OCI-LY1 (cell line): ENCODE measurements at regions not wholly inside any gene's neighbourhood (a gene's known extent, or its start where the extent isn't known, plus 50 kb on each side); places are given as distances from the start of the nearest gene placed in this dataset.

ENCODE experiments used
- H2AFZ ChIP-seq: fragments of 200-600 bp; sonication (generic), shearing (Covaris generic); 2 replicates; pipeline ENCODE4 v1.6.0; 2014; ENCODE audit warnings: antibody characterized with exemption, mild to moderate bottlenecking, low read length
- H3F3A ChIP-seq: fragments of 200-600 bp; sonication (generic), shearing (Covaris generic); 2 replicates; pipeline ENCODE4 v1.6.0; 2014; ENCODE audit warnings: mild to moderate bottlenecking, antibody characterized with exemption, low read length, moderate library complexity; ENCODE audit not compliant: insufficient read depth
- H3K27ac ChIP-seq: fragments of 200-600 bp; sonication (generic); 2 replicates; pipeline ENCODE4 v1.5.1; 2014; ENCODE audit warnings: low read length, mixed run types, mild to moderate bottlenecking, low read depth; ENCODE audit not compliant: poor library complexity, severe bottlenecking
- H3K27me3 ChIP-seq: fragments of 200-600 bp; sonication (generic); 2 replicates; pipeline ENCODE4 v1.6.0; 2014; ENCODE audit warnings: antibody characterized with exemption, mild to moderate bottlenecking, low read length, moderate library complexity; ENCODE audit not compliant: insufficient read depth
- H3K36me3 ChIP-seq: fragments of 200-600 bp; sonication (generic); 2 replicates; pipeline ENCODE4 v1.6.1; 2014; ENCODE audit warnings: mild to moderate bottlenecking, antibody characterized with exemption, low read length, moderate library complexity, mixed read lengths; ENCODE audit not compliant: insufficient read depth
- H3K4me1 ChIP-seq: fragments of 200-600 bp; sonication (generic); 2 replicates; pipeline ENCODE4 v1.5.1; 2014; ENCODE audit warnings: mild to moderate bottlenecking, low read length, moderate library complexity; ENCODE audit not compliant: insufficient read depth, severe bottlenecking
- H3K4me2 ChIP-seq: fragments of 200-600 bp; sonication (generic), shearing (Covaris generic); 2 replicates; pipeline ENCODE4 v1.6.1; 2014; ENCODE audit warnings: low read length
- H3K4me3 ChIP-seq: fragments of 200-600 bp; sonication (generic); 2 replicates; pipeline ENCODE4 v1.5.1; 2014; ENCODE audit warnings: low read length, low read depth, mild to moderate bottlenecking, mixed read lengths; ENCODE audit not compliant: poor library complexity, severe bottlenecking
- H3K79me2 ChIP-seq: fragments of 200-600 bp; shearing (Covaris generic); 2 replicates; pipeline ENCODE4 v1.6.1; 2016; ENCODE audit warnings: mixed run types, low read length, mixed read lengths; ENCODE audit not compliant: insufficient read depth
- H3K9ac ChIP-seq: fragments of 200-600 bp; sonication (generic), shearing (Covaris generic); 2 replicates; pipeline ENCODE4 v1.6.1; 2014; ENCODE audit warnings: mild to moderate bottlenecking, low read length, mixed read lengths
- H3K9me2 ChIP-seq: fragments of 200-600 bp; sonication (generic), shearing (Covaris generic); 2 replicates; pipeline ENCODE4 v1.6.1; 2014; ENCODE audit warnings: low read depth, mild to moderate bottlenecking, low read length, mixed read lengths
- H3K9me3 ChIP-seq: fragments of 200-600 bp; shearing (Covaris generic); 2 replicates; pipeline ENCODE4 v1.6.1; 2014; ENCODE audit warnings: low read length, mixed read lengths
- H4K20me1 ChIP-seq: fragments of 200-600 bp; sonication (generic), shearing (Covaris generic); 2 replicates; pipeline ENCODE4 v1.6.0; 2016; ENCODE audit warnings: mild to moderate bottlenecking, low read length; ENCODE audit not compliant: insufficient read depth
- CTCF ChIP-seq: fragments of 200-600 bp; sonication (generic), shearing (Covaris generic); IDR thresholded peaks from 2 replicates; pipeline ENCODE4 v1.5.1; 2017; ENCODE audit warnings: mild to moderate bottlenecking, antibody characterized with exemption, low read length, moderate library complexity, mixed read lengths
- EZH2 ChIP-seq: fragments of 200-600 bp; sonication (generic), shearing (Covaris generic); IDR thresholded peaks from 2 replicates; pipeline ENCODE4 v1.8.0; 2017; ENCODE audit warnings: borderline replicate concordance, mixed run types, mild to moderate bottlenecking, antibody characterized with exemption, low read length, moderate library complexity, mixed read lengths

DNA sequence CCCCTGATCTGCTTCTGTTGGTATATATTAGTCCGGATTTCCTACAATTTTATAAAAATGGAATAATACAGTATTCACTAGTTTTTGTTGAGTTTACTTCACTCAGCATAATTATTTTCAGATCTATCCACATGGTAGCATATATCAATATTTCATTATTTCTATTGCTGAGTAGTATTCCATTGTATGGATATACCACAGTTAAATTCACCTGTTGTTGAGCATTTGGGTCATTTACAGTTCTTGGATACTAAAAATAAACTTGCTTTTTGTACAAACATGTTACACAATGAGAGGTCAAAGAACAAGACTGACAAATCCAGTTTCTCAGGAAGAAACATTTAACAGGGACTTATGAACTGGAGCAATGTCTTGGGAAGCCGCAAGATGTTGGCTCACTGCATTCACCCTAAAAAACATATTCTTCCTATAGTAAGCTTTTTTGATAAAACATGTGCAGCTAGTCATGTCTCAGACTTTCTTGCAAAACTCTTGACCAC, 126.9 kb upstream of the HS3ST2 start:
- Histone ChIP-seq H3K4me2 (no peak overlapping the region), H3K79me2 (no peaks in the 10 kb centered on the region), H3F3A (no peaks in the 10 kb centered on the region), H3K4me1 (no peaks in the 10 kb centered on the region), H4K20me1 (no peaks in the 10 kb centered on the region), H3K9ac (no peak overlapping the region), H3K27me3 (peaks cover 3% of the 10 kb centered on the region; the same call in 1 of the 2 replicates), H3K4me3 (no peak overlapping the region), H2AFZ (no peak overlapping the region), H3K36me3 (no peaks in the 10 kb centered on the region; the same call in 1 of the 2 replicates), H3K9me2 (no peaks in the 10 kb centered on the region), H3K27ac (no peak overlapping the region), H3K9me3 (peaks cover 21% of the 10 kb centered on the region)
- no peak for TF ChIP-seq CTCF
- TF ChIP-seq EZH2 = no peak

DNA sequence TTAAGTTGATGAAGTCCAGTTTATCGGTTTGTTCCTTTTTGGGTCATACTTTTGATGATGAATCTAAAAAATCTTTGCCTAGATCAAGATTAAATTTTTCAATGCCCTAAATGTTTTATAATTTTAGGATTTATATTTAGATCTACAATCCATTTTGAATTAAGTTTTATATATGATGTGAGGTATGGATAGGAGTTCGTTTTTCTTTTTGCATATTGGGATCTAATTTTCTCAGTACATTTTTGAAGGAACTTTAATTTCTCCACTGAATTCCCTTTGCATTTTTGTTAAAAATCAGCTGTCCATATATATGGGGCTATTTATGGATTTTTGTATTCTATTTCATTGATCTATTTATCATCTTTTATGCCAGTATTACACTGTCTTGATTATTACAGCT, 125.5 kb upstream of the HS3ST2 start:
- no peaks in the 10 kb centered on the region for H3K4me1 ChIP-seq
- H3K27me3 ChIP-seq = 0 out of 2 replicates have a peak, but pooled peaks cover 3% of the 10 kb centered on the region
- peaks cover 21% of the 10 kb centered on the region for H3K9me3 ChIP-seq
- no peaks in the 10 kb centered on the region for H3K9me2 ChIP-seq
- no peaks in the 10 kb centered on the region for H3F3A ChIP-seq
- H3K27ac ChIP-seq = no peak overlapping the region
- H3K36me3 ChIP-seq = no peaks in the 10 kb centered on the region; the same call in 1 of the 2 replicates
- H4K20me1 ChIP-seq = no peaks in the 10 kb centered on the region
- no peak overlapping the region for H3K4me2 ChIP-seq
- H3K9ac ChIP-seq = no peak overlapping the region
- no peak overlapping the region for H2AFZ ChIP-seq
- no peak for TF ChIP-seq EZH2
- no peak for TF ChIP-seq CTCF
- no peak overlapping the region for H3K4me3 ChIP-seq
- H3K79me2 ChIP-seq = no peaks in the 10 kb centered on the region

DNA sequence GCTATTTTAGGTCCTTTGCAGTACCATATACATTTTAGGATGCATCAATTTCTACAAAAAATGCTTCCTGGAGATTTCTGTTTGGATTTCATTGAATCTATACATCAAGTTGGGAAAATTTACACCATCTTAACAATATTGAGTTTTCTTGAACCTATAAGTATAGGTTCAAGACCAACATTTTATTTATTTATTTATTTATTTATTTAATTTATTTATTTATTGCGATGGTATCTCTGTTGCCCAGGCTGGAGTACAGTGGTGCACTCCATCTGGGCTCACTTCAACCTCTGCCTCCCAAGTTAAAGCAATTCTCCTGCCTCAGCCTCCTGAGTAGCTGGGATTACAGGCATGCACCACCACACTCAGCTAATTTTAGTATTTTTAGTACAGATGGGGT, 125.0 kb upstream of the HS3ST2 start:
- peaks cover 21% of the 10 kb centered on the region for H3K9me3 ChIP-seq
- H3K4me2 ChIP-seq = no peak overlapping the region
- no peak overlapping the region for H3K27ac ChIP-seq
- H3K36me3 ChIP-seq = no peaks in the 10 kb centered on the region; the same call in 1 of the 2 replicates
- no peaks in the 10 kb centered on the region for H3K4me1 ChIP-seq
- no peak overlapping the region for H3K4me3 ChIP-seq
- H3K9ac ChIP-seq = no peak overlapping the region
- H3K79me2 ChIP-seq = no peaks in the 10 kb centered on the region
- no peaks in the 10 kb centered on the region for H3F3A ChIP-seq
- 0 out of 2 replicates have a peak, but pooled peaks cover 3% of the 10 kb centered on the region for H3K27me3 ChIP-seq
- no peaks in the 10 kb centered on the region for H3K9me2 ChIP-seq
- H4K20me1 ChIP-seq = no peaks in the 10 kb centered on the region
- no peak overlapping the region for H2AFZ ChIP-seq
- no peak for TF ChIP-seq EZH2
- TF ChIP-seq CTCF = no peak
